ENCODE measurements at regions not wholly inside any gene's neighbourhood (a gene's known extent, or its start where the extent isn't known, plus 50 kb on each side); places are given as distances from the start of the nearest gene placed in this dataset.

DNA sequence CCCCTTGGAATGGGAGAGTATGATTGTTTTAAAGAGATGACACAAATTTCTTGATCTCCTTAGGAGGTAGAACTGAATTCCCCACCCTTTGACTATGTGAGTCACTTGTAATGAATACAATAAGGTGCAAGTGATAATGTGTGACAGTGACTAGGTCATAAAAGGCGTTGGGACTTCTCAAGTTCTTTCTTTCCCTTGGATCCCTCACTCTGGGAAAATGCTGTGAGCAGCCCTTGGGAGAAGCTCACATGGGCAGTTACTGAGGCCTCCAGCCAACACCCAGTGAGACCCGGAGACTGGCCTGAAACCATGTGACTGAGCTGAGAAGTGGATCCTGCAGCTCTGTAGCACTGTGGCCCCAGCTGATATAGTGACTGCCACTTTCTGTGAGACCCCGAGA is 66.4 kb upstream of the FAM180A start:
- TF ChIP-seq, protein P1, sequence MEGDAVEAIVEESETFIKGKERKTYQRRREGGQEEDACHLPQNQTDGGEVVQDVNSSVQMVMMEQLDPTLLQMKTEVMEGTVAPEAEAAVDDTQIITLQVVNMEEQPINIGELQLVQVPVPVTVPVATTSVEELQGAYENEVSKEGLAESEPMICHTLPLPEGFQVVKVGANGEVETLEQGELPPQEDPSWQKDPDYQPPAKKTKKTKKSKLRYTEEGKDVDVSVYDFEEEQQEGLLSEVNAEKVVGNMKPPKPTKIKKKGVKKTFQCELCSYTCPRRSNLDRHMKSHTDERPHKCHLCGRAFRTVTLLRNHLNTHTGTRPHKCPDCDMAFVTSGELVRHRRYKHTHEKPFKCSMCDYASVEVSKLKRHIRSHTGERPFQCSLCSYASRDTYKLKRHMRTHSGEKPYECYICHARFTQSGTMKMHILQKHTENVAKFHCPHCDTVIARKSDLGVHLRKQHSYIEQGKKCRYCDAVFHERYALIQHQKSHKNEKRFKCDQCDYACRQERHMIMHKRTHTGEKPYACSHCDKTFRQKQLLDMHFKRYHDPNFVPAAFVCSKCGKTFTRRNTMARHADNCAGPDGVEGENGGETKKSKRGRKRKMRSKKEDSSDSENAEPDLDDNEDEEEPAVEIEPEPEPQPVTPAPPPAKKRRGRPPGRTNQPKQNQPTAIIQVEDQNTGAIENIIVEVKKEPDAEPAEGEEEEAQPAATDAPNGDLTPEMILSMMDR (conservative IDR thresholded peaks at IDR 0.05; ENCODE audit: low read depth, low read length) = no peak
- TF ChIP-seq POLR2A (IDR thresholded peaks at IDR 0.05; ENCODE audit: low read depth, low read length) = no peak
- TF ChIP-seq SMC3 (IDR thresholded peaks at IDR 0.05; ENCODE audit: low read depth, low read length) = no peak
- no peak for TF ChIP-seq MAFK (IDR thresholded peaks at IDR 0.05; ENCODE audit: low read depth, low read length)
- TF ChIP-seq CEBPB (IDR thresholded peaks at IDR 0.05; ENCODE audit: low read depth, low read length) = no peak
- TF ChIP-seq RFX5 (IDR thresholded peaks at IDR 0.05; ENCODE audit: low read depth, low read length) = no peak
- no peak for TF ChIP-seq RAD21 (IDR thresholded peaks at IDR 0.05; ENCODE audit: low read length)
- TF ChIP-seq, protein P2, sequence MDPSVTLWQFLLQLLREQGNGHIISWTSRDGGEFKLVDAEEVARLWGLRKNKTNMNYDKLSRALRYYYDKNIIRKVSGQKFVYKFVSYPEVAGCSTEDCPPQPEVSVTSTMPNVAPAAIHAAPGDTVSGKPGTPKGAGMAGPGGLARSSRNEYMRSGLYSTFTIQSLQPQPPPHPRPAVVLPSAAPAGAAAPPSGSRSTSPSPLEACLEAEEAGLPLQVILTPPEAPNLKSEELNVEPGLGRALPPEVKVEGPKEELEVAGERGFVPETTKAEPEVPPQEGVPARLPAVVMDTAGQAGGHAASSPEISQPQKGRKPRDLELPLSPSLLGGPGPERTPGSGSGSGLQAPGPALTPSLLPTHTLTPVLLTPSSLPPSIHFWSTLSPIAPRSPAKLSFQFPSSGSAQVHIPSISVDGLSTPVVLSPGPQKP (IDR thresholded peaks at IDR 0.05; ENCODE audit: borderline replicate concordance, low read depth, low read length) = no peak
- TF ChIP-seq RCOR1 (IDR thresholded peaks at IDR 0.05; ENCODE audit: insufficient replicate concordance, low read length) = no peak
- no peak for TF ChIP-seq FOS (IDR thresholded peaks at IDR 0.05; ENCODE audit: low read depth, low read length)
- no peak for TF ChIP-seq BHLHE40 (IDR thresholded peaks at IDR 0.05; ENCODE audit: low read depth, low read length)

All from IMR-90 (cell line).